ENCODE measurements at regions not wholly inside any gene's neighbourhood (a gene's known extent, or its start where the extent isn't known, plus 50 kb on each side); places are given as distances from the start of the nearest gene placed in this dataset.
"Not testable (repeated sequence)": the region's sequence is repeated elsewhere in the genome, so short reads cannot be mapped to it uniquely, and the experiment has no call there.

DNA sequence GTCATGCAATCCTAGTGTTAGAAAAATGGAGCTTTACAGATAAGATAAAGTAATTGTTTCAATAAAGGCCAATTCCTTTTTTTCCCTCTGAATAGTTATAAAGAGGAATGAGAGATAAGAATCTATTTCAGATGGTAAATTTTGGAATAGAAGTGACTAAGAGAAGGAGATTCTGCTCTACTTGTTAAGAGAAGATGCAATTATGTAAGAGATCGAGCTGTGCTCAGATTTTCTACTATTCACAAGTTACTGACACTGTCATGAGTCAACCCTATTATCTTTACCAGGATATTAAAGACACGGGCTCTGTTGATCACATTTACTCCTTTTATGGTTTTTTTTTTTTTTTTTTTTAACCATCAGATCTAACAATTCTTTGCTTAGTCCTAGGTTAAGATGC is 511.3 kb downstream of the ARL4A start:
- DNase-seq (ENCODE audit: low spot score), result no peak

DNA sequence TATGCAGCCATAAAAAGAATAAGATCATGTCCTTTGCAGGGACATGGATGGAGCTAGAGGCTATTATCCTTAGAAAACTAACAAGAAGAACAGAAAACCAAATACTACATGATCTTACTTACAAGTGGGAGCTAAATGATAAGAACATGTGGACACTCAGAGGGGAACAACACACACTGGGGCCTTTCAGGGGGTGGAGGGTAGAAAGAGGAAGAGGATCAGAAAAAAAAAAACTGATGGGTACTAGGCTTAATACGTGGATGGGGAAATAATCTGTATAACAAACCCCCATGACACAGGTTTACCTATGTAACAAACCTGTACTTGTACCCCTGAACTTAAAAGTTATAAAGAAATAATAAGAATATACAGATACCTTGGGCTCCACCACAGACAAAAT is 514.2 kb downstream of the ARL4A start:
- DNase-seq (ENCODE audit: low spot score), result no peak

DNA sequence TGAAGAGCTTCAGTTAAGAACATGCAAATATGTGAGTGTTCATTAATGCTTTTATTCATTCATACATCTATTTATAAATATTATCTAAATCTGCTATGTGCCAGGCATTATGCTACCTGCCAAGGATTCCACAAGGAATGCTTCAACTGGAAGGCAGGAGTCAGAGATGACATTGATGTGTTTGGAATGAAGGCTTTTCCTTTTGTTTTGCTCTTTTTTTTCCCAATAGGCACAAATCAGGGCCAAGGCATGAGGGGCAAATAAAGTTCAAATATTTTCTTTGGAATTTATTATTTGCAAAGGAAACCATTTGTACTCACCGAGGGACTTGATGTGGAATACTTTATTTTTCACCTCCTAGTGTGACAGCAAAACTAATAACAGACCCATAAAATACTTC is 530.3 kb downstream of the ARL4A start:
- no peak for DNase-seq (ENCODE audit: low spot score)

DNA sequence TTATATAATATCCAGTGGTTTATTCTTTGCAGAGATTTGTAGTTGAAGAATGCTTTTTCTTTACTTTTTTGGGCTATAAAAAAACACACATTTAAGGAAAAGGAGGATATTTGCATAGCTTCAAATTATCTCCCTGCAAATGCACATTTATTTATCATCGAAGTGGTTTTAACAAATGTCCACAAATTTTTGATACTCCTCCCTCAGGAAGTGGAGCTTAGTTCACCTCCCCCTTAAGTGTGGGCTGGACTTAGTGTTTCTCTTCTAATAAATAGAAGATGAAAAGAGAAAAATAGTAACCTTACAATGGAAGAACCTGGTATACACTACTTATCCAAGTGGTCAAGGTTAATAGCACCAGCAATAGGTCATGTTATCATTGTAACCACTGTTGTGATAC is 537.6 kb downstream of the ARL4A start:
- DNase-seq (ENCODE audit: low spot score), result no peak

DNA sequence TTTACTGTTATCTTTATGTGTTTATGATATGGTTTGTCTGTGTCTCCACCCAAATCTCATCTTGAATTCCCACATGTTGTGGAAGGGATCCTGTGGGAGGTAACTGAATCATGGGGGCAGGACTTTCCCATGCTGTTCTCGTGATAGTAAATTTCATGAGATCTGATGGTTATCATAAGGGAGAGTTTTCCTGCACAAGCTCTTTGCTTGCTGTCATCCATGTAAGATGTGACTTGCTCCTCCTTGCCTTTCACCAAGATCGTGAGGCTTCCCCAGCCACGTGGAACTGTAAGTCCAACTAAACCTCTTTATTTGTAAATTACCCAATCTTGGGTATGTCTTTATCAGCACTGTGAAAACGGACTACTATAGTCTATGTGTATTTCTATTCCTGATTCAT is 539.0 kb downstream of the ARL4A start:
- no peak for DNase-seq (ENCODE audit: low spot score)

DNA sequence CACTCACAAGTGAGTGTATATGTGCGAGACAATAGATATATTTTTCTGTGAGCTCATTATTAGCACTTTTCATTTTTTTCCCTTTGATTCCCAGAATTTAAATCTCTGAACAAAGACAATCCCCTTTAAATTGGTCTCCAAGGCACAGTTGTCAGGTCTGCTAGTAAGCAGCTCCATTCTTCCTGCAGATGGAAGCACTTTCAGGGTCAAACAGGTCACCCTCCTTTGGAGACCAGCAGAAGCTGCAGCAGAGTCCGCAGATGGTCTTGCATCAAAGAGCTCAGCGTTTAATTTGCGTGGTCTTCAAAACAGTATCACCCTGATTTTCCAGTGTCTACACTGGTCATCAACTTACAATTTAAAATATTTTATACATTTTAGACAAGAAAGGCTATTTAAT is 543.8 kb downstream of the ARL4A start:
- no peak for DNase-seq (ENCODE audit: low spot score)

DNA sequence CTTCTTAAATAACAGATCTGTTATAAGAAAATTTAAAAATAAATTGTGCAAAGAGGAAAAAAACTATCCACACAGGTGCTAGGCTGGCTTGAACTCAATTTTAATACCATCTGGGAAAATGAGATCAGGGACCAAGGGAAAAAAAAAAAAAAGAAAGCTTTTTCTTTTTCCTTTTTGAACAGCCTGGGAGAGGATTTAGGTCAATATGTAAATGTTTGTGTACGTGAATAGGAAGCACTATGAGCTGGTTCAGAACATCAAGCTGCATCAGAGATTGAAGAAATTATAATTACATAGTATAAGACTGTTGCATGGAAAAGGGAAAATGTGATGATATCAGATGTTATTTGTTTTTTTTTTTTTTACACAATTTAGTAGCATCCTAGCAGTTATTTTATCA is 548.0 kb downstream of the ARL4A start:
- no peak for DNase-seq (ENCODE audit: low spot score)

DNA sequence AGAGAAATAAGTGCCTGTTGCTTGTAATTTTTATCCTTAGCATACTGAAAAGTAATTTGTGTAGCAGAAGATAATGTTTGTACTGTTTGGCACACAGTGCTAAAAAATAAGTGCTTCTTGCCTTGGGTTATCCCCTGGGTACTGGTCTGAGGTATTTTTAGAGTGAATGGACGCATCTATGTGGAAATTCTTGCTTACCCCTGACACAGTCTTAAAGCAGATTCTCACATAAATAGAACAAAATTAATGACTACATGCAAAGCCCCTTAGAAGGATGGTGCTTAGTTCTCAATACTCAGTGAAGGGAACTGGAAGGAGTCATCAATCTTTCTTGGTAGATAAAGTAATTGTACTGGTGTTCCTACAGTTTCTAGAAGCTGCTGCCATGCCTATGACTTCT is 548.6 kb downstream of the ARL4A start:
- DNase-seq (ENCODE audit: low spot score), result no peak

DNA sequence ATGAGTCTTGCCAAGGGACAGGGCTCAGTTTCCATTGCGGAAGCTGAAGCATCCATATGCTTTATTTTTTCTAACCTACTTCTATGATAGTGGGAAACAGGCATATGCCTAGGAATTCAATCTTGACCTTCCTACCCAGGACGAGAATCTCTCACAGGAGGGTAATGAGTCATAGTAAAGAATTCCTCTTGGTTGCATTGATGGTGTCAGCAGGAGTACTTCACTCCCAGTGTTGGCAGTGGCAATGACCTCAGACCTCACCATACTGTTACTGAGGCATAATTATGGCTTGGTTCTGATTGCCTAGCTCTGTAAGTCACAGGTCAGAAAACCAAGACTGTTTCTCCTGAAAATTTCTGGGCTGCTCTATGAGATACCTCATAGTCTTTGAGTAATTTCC is 552.9 kb downstream of the ARL4A start:
- DNase-seq (ENCODE audit: low spot score), result no peak

DNA sequence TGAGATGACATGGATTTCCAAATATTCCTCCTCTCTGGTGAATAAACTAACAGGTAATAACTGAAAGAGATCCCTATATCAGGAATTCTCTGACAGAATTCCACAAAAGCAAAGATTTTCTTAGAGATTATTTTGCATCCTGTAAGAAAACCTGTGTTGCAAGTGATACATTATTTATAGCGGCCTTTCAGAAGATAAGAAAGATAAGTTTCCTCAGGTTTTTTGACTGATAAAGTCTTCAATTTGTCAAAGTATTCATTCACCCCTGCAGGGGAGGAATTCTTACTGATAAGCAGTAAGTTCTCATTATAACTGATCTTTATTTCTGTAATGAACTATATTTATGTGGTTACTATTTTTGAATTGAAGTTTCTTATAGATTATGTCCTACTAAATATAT is 554.0 kb downstream of the ARL4A start:
- no peak for DNase-seq (ENCODE audit: low spot score)

DNA sequence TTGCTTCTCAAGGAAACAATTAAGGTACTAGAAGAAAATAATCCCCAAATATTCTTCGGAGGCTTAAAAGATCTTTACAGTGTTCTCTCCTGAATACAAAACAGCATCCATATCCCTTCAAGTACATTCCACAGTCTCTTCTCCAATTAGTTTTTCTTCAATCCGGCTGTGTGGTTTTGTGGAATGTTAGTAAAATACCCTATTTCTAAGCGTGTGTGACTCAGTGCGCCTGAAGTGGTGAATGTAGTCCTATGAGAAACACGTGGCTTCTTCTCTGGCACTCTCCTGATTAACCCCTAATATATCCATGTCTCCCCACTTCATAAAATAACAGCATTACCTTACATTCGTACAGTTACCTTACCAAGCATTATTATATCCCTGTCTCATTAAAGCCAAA is 570.2 kb downstream of the ARL4A start:
- no peak for DNase-seq (ENCODE audit: low spot score)

DNA sequence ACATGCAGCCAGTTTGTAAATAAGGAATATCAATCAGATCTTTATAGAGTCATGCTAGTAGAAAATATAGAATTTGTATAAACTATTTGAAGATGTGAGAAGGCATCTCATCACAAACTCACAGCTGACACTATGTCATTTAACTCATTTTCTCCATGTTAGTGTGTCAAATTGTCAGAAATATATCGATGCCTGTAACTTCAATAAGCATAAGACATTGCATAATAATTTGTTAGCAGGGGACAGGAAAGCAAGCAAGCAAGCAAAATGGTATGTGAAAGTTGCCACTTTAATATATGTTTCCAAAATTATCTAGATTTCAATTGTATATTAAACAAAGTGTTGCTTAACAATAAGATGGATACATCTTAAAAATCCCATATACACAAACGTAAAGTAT is 571.0 kb downstream of the ARL4A start:
- no peak for DNase-seq (ENCODE audit: low spot score)

DNA sequence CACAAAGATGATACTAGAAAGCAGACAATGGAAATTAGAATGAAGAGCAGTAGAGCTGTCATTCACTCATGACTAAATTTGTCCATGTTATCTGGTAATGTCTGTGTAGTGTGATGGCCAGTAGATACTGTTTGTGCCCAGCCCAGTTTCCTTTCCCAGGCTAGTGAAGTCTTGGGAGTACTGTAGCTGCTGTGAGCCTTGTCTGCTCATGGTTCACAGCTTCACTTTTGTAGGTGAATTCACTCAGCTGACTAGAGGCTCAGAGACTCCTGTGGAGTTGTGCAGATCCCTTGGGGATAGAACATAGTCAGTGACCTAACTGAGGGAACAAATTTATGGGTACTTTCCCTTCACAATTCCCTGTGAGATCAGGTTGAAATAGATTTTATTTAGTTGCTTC is 572.5 kb downstream of the ARL4A start:
- DNase-seq (ENCODE audit: low spot score), result no peak

DNA sequence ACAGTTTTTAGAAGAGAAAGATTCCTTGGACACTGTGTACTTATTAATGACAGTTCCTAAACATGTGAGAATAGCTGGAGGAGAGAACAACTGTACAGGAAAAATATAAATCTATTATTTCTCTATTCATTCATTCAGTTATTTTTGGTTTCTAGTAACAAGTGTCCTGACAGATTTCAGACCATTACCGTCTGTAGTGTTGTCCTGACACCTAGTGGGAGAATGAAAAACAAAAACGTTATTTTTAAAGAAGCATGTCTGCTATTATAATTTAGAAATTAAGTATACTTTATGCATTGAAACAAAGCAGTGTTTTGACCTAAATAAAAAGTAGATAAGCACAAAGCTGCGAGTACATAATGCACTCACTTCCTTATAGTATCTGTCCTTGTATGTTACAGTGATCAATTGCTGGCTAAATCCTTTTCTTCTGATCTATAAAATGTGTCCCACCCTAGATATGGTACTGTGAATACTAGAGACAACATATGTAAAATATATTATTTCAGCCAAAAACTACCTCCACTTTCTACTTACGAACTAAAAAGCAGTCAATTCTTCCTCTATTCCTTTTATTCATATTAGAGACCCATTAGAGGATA is 575.6 kb downstream of the ARL4A start:
- peak; percentile 49 for DNase-seq (ENCODE audit: low spot score)

DNA sequence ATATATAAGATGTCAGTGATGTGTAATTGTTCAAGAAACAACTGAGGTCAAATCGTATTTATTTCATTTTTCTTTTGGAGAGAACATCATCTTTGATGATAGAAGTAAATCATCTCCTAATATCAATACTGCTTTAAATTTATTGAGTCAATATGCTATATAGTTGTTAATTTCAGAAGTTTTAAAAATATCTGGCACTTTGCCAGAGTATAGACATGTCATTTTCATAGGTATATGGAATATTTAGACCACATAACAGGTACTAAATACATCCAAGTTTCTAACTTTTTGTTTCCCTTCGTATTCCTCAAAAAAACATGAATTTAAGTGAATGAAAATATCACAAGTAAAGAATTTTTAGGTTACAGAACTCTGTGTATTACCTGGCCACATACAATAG is 577.8 kb downstream of the ARL4A start:
- no peak for DNase-seq (ENCODE audit: low spot score)

DNA sequence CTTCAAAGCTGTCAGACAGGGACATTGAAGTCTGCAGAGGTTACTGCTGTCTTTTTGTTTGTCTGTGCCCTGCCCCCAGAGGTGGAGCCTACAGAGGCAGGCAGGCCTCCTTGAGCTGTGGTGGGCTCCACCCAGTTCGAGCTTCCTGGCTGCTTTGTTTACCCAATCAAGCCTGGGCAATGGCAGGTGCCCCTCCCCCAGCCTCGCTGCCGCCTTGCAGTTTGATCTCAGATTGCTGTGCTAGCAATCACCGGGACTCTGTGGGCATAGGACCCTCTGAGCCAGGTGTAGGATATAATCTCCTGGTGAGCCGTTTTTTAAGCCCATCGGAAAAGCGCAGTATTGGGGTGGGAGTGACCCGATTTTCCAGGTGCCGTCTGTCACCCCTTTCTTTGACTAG is 586.8 kb downstream of the ARL4A start:
- DNase-seq (ENCODE audit: low spot score), result not testable (repeated sequence)

DNA sequence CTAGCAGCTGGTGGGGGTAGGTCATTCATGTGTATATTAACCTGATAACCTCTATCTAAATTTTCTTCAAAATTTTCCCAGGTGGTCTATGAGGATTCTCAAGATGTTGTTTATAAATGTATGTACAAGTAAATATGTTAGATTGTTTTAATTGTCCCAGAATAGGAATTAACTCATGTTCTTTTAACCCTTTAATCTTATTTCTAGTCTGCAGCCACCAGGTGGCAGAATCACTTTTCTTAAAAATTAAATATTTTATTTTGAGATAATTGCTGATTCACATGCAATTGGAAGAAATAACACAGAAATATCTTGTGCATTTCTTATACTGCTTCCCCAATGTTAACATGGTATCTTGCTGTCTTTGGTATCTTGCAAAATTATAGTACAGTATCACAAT is 589.5 kb downstream of the ARL4A start:
- DNase-seq (ENCODE audit: low spot score), result no peak

DNA sequence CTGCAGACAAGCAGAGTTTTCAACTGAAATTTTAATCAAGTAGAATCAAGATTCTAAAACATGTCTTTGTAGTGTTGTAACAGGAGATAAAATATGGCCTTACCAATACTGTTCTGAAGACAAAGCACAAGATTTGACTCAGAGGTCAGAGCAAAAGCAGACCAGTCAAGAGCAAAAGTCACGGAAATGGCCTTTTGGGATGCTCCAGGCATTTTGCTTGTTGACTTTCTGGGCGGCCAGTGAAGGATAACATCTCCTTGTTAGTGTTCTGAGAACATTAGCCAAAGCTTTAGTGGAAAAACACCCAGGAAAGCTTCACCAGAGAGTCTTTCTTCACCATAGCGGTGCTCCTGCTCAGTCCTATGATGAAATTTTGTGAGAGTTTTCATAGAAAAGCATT is 590.6 kb downstream of the ARL4A start:
- DNase-seq (ENCODE audit: low spot score), result no peak

DNA sequence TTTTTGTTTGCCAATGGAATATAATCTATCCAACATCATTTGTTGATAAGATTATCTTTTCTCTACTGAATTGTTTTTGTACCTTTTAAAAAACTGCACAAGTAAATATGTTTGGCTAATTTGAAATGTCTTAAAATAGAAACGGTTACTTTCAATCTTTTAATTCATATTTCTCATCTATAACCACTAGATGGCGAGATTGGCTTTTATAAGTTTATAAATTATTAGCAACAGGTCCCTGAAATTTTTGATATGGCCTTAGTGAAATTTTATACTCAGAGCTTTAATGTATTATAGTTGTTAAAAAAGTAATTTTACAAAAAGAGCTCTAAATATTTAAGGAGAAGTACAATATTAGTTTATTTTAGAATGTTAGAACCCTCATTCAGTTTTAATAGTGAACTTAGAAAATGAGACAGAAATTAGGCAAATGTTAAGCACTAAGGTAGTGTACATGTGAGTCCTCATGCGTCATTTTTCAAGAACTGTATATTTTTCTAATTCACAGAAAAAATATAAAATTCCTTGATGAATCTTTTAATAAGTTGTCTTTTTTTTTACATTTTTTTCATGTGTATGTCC is 592.5 kb downstream of the ARL4A start:
- DNase-seq (ENCODE audit: low spot score), result peak; percentile 31

DNA sequence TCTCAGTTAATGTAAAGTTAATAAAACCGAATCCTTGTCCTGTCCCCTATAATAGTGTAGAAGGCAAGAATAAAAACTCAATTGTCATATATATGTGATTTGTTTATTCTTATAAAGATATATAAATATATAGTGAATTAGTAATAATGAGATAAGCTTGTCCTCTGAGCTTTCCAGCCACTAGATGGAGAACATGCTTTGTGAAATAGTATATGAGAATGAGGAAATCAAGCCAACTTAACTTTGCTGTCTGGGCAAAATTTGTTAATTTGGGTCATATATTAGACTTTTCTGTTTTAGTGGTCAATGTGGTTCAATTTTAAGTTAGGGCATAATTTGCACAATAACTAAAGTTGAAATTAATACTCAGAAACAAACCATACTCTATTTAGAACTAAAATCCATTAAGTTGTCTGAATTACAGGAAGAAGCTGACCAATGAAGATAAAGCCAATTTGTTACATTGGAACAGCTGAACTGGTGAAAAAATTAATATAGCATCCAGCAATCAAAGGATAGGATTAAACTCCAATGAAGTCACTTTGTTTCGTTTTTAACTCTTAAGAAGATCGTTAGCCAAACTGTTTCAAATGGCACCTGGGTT is 595.0 kb downstream of the ARL4A start:
- DNase-seq (ENCODE audit: low spot score), result no peak

DNA sequence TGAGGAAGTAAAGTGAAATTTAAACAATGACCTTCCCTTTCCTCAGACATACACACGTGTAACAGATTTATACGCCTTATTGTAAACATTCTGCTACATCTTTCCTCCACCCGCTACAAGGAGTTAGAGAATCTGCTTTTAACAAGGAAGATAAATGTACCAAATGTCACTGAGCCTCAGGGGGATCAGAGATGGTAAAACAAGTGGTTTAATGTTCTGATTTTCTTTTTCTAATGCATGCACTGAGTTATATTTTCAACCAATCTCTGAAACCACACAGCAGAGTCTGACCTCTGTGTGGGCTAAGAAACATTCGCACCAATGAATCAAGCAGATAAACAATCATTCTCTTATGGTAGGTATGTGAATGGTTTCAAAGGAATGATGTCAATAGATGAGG is 599.5 kb downstream of the ARL4A start:
- DNase-seq (ENCODE audit: low spot score), result no peak

DNA sequence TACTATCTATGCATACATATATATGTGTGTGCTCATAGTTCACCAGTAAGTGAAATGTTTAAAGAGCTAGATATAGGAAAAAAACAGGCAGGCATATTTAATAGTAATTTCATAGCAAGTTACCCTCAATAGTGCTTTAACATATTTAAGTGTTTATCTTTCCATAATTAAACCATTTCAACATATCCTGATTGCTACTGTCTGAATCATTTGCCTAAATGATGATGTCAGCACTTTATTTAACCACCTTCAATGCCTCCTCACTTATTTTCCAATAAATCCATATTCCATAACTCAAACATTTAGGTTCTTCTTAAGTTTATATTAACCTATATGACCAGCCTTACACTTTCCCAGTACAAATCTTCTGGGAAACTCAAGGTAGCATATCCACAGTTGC is 601.1 kb downstream of the ARL4A start:
- no peak for DNase-seq (ENCODE audit: low spot score)

DNA sequence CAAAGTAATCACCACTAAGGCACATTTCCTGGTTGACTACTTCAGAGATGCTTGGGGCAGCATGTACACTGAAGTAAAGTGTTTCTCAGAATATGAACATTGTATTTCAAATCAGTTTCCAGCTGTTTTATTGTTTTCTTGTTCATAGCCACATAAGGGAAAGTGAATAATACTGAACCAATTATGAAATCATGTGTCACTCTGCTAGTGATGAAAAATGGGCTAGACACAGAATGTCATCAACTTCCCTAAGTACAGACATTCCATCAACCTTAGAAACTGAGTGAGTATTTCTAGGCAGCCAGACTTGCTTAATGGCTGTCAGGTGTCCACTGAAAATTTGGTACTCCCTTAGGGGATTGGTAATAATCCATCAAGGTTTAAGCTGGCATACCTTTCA is 603.5 kb downstream of the ARL4A start:
- no peak for DNase-seq (ENCODE audit: low spot score)
